ENCODE measurements at regions not wholly inside any gene's neighbourhood (a gene's known extent, or its start where the extent isn't known, plus 50 kb on each side); places are given as distances from the start of the nearest gene placed in this dataset.

GRCh38 chr12:4111010-4111409 is 162.6 kb upstream of the CCND2 start:
- peaks cover 3% of the 10 kb centered on the region for H3K27me3 Mint-ChIP-seq (ENCODE audit: unreplicated experiment)
- no peaks in the 10 kb centered on the region for H3K36me3 Mint-ChIP-seq (ENCODE audit: low read depth, unreplicated experiment)
- H3K9me3 Mint-ChIP-seq (ENCODE audit: unreplicated experiment): no peaks in the 10 kb centered on the region

GRCh38 chr12:4109826-4110225 is 163.7 kb upstream of the CCND2 start:
- H3K36me3 Mint-ChIP-seq (ENCODE audit: low read depth, unreplicated experiment): no peaks in the 10 kb centered on the region
- no peak for DNase-seq (ENCODE audit: low spot score)
- no peaks in the 10 kb centered on the region for H3K9me3 Mint-ChIP-seq (ENCODE audit: unreplicated experiment)
- H3K4me1 Mint-ChIP-seq (ENCODE audit: unreplicated experiment): no peaks in the 10 kb centered on the region
- H3K27me3 Mint-ChIP-seq (ENCODE audit: unreplicated experiment): peaks cover 3% of the 10 kb centered on the region
- no peak overlapping the region for H3K27ac Mint-ChIP-seq (ENCODE audit: unreplicated experiment)
- TF ChIP-seq CTCF (IDR thresholded peaks at IDR 0.05; ENCODE audit: unreplicated experiment): no peak
- no peak overlapping the region for H3K4me3 Mint-ChIP-seq (ENCODE audit: unreplicated experiment)

More at GRCh38 chr12:4111010-4111409, 162.6 kb upstream of the CCND2 start:
- Mint-ChIP-seq H3K27ac (ENCODE audit: unreplicated experiment) (no peak overlapping the region), H3K4me3 (ENCODE audit: unreplicated experiment) (no peak overlapping the region), H3K4me1 (ENCODE audit: unreplicated experiment) (peaks cover 6% of the 10 kb centered on the region)
- no peak for DNase-seq (ENCODE audit: low spot score)
- TF ChIP-seq CTCF (IDR thresholded peaks at IDR 0.05; ENCODE audit: unreplicated experiment): no peak

GRCh38 chr12:4108803-4109345 is 164.7 kb upstream of the CCND2 start:
- H3K4me3 Mint-ChIP-seq (ENCODE audit: unreplicated experiment): no peak overlapping the region
- no peak for TF ChIP-seq CTCF (IDR thresholded peaks at IDR 0.05; ENCODE audit: unreplicated experiment)
- H3K4me1 Mint-ChIP-seq (ENCODE audit: unreplicated experiment): no peaks in the 10 kb centered on the region
- no peaks in the 10 kb centered on the region for H3K36me3 Mint-ChIP-seq (ENCODE audit: low read depth, unreplicated experiment)
- peaks cover 3% of the 10 kb centered on the region for H3K27me3 Mint-ChIP-seq (ENCODE audit: unreplicated experiment)
- H3K9me3 Mint-ChIP-seq (ENCODE audit: unreplicated experiment): no peaks in the 10 kb centered on the region
- no peak for DNase-seq (ENCODE audit: low spot score)
- no peak overlapping the region for H3K27ac Mint-ChIP-seq (ENCODE audit: unreplicated experiment)

GRCh38 chr12:4107911-4108697 is 165.5 kb upstream of the CCND2 start:
- no peak for TF ChIP-seq CTCF (IDR thresholded peaks at IDR 0.05; ENCODE audit: unreplicated experiment)
- H3K36me3 Mint-ChIP-seq (ENCODE audit: low read depth, unreplicated experiment): no peaks in the 10 kb centered on the region
- no peak overlapping the region for H3K4me3 Mint-ChIP-seq (ENCODE audit: unreplicated experiment)
- no peak for DNase-seq (ENCODE audit: low spot score)
- H3K4me1 Mint-ChIP-seq (ENCODE audit: unreplicated experiment): no peaks in the 10 kb centered on the region
- H3K27ac Mint-ChIP-seq (ENCODE audit: unreplicated experiment): no peak overlapping the region
- H3K9me3 Mint-ChIP-seq (ENCODE audit: unreplicated experiment): no peaks in the 10 kb centered on the region
- H3K27me3 Mint-ChIP-seq (ENCODE audit: unreplicated experiment): peaks cover 3% of the 10 kb centered on the region

GRCh38 chr12:4107436-4107878 is 166.1 kb upstream of the CCND2 start:
- TF ChIP-seq CTCF (IDR thresholded peaks at IDR 0.05; ENCODE audit: unreplicated experiment): peak; percentile 59
- H3K36me3 Mint-ChIP-seq (ENCODE audit: low read depth, unreplicated experiment): no peaks in the 10 kb centered on the region
- H3K27ac Mint-ChIP-seq (ENCODE audit: unreplicated experiment): no peak overlapping the region
- peak; percentile 50 for DNase-seq (ENCODE audit: low spot score)
- no peaks in the 10 kb centered on the region for H3K9me3 Mint-ChIP-seq (ENCODE audit: unreplicated experiment)
- H3K4me3 Mint-ChIP-seq (ENCODE audit: unreplicated experiment): no peak overlapping the region
- H3K27me3 Mint-ChIP-seq (ENCODE audit: unreplicated experiment): peaks cover 3% of the 10 kb centered on the region
- H3K4me1 Mint-ChIP-seq (ENCODE audit: unreplicated experiment): no peaks in the 10 kb centered on the region
